SK-N-MC (cell line): ENCODE measurements at regions not wholly inside any gene's neighbourhood (a gene's known extent, or its start where the extent isn't known, plus 50 kb on each side); places are given as distances from the start of the nearest gene placed in this dataset.

Experiments
- EZH2 ChIP-seq: fragments of 200-600 bp; sonication (generic); IDR thresholded peaks from one replicate; pipeline ENCODE4 v1.6.1; 2017; ENCODE audit warnings: antibody characterized with exemption
- POLR2AphosphoS5 ChIP-seq: IDR thresholded peaks from 2 replicates; pipeline ENCODE4 v1.6.1; 2012; ENCODE audit warnings: mild to moderate bottlenecking, low read depth, low read length, borderline replicate concordance

GRCh38 chr2:160996584-160996983 is 163.6 kb upstream of the TANK start:
- no peak for TF ChIP-seq EZH2
- no peak for TF ChIP-seq POLR2AphosphoS5
